Tibial artery (tissue), 4 donors: ENCODE measurements at regions not wholly inside any gene's neighbourhood (a gene's known extent, or its start where the extent isn't known, plus 50 kb on each side); places are given as distances from the start of the nearest gene placed in this dataset.

Experiments
- DNase-seq, 2 donors: peaks; one replicate each; pipeline ENCODE4 v3.0.0-alpha.2; 2019
- H3K27ac ChIP-seq, 2 donors: fragments of 200-600 bp; sonication (generic) in 1 of 2; 1 replicate in 1 of 2; 2 replicates in 1 of 2; pipeline ENCODE4 v1.5.1; 2018 to 2019; ENCODE audit warnings: mild to moderate bottlenecking in 1 of 2
- H3K27me3 ChIP-seq, 2 donors: fragments of 200-600 bp; sonication (generic) in 1 of 2; one replicate each; pipeline versions ENCODE4 v1.5.1 to v1.6.0; 2016 to 2019
- H3K36me3 ChIP-seq, 3 donors: fragments of 200-600 bp; sonication (generic) in 2 of 3; one replicate each; pipeline ENCODE4 v1.5.1; 2016 to 2019; ENCODE audit warnings: mild to moderate bottlenecking in 2 of 3
- H3K4me1 ChIP-seq, 4 donors: fragments of 200-600 bp; sonication (generic) in 2 of 4; 1 replicate in 3 of 4; 2 replicates in 1 of 4; pipeline ENCODE4 v1.5.1; 2016 to 2019
- H3K4me3 ChIP-seq, 2 donors: fragments of 200-600 bp; sonication (generic) in 1 of 2; 1 replicate in 1 of 2; 2 replicates in 1 of 2; pipeline ENCODE4 v1.5.1; 2018 to 2019; ENCODE audit warnings: mild to moderate bottlenecking in 2 of 2
- H3K9me3 ChIP-seq, 3 donors: fragments of 200-600 bp; sonication (generic) in 1 of 3; one replicate each; pipeline ENCODE4 v1.5.1; 2016 to 2019
- CTCF ChIP-seq, 2 experiments: fragments of 200-600 bp in 1 of 2; fragments of 450-650 bp in 1 of 2; IDR thresholded peaks; one replicate each; pipeline ENCODE4 v1.5.1; 2017 to 2019; ENCODE audit warnings: antibody characterized with exemption in 2 of 2, mild to moderate bottlenecking in 1 of 2, moderate library complexity in 1 of 2
- intact Hi-C: fragments of 100-400 bp; cut with DNase I; formaldehyde crosslinking; loops from one replicate; pipeline ENCODE4 v1.15.0; 2023; ENCODE audit warnings: low total_unique reads

- H3K4me3 ChIP-seq: no peak overlapping the region
- no peak for DNase-seq
- H3K36me3 ChIP-seq: no peaks in the 10 kb centered on the region
- no peaks in the 10 kb centered on the region for H3K9me3 ChIP-seq
- H3K27ac ChIP-seq: no peak overlapping the region
- intact Hi-C loops: no loop called here
- no peak for TF ChIP-seq CTCF (IDR thresholded peaks at IDR 0.05)
- H3K4me1 ChIP-seq: peaks cover 0 to 9% (median 1%) of the 10 kb centered on the region in 4 donors
- no peaks in the 10 kb centered on the region for H3K27me3 ChIP-seq
Observed at GRCh38 chr6:140174524-140174923, 800.1 kb upstream of the CITED2 start.

- intact Hi-C loops: no loop called here
- no peak overlapping the region for H3K4me3 ChIP-seq
- no peaks in the 10 kb centered on the region for H3K36me3 ChIP-seq
- no peaks in the 10 kb centered on the region for H3K4me1 ChIP-seq
- no peaks in the 10 kb centered on the region for H3K27me3 ChIP-seq
- no peaks in the 10 kb centered on the region for H3K9me3 ChIP-seq
- no peak for TF ChIP-seq CTCF (IDR thresholded peaks at IDR 0.05)
- no peak overlapping the region for H3K27ac ChIP-seq
- DNase-seq: no peak
Observed at GRCh38 chr6:140168365-140168764, 793.9 kb upstream of the CITED2 start.

- no peak for TF ChIP-seq CTCF (IDR thresholded peaks at IDR 0.05)
- no peak overlapping the region for H3K27ac ChIP-seq
Observed at GRCh38 chr6:140160909-140161308, 786.5 kb upstream of the CITED2 start.

GRCh38 chr6:140160494-140160893, 786.0 kb upstream of the CITED2 start:
- Histone ChIP-seq H3K9me3 (no peaks in the 10 kb centered on the region), H3K27ac (no peak overlapping the region), H3K27me3 (no peaks in the 10 kb centered on the region), H3K4me1 (no peaks in the 10 kb centered on the region), H3K36me3 (no peaks in the 10 kb centered on the region), H3K4me3 (no peak overlapping the region)
- DNase-seq: no peak
- intact Hi-C loops: no loop called here
- no peak for TF ChIP-seq CTCF (IDR thresholded peaks at IDR 0.05)

More at GRCh38 chr6:140160909-140161308, 786.5 kb upstream of the CITED2 start:
- Histone ChIP-seq H3K4me3 (no peak overlapping the region), H3K9me3 (no peaks in the 10 kb centered on the region), H3K36me3 (no peaks in the 10 kb centered on the region), H3K27me3 (no peaks in the 10 kb centered on the region), H3K4me1 (no peaks in the 10 kb centered on the region)
- no peak for DNase-seq
- intact Hi-C loops: no loop called here

- H3K27ac ChIP-seq: no peak overlapping the region
- TF ChIP-seq CTCF (IDR thresholded peaks at IDR 0.05): no peak
- no peaks in the 10 kb centered on the region for H3K27me3 ChIP-seq
- H3K9me3 ChIP-seq: no peaks in the 10 kb centered on the region
- H3K4me3 ChIP-seq: no peak overlapping the region
- no peak for DNase-seq
- no peaks in the 10 kb centered on the region for H3K4me1 ChIP-seq
- intact Hi-C loops: no loop called here
- H3K36me3 ChIP-seq: no peaks in the 10 kb centered on the region
Observed at GRCh38 chr6:140156131-140156530, 781.7 kb upstream of the CITED2 start.

GRCh38 chr6:140155451-140156126, 781.1 kb upstream of the CITED2 start:
- intact Hi-C loops: no loop called here
- no peak overlapping the region for H3K27ac ChIP-seq
- H3K27me3 ChIP-seq: no peaks in the 10 kb centered on the region
- H3K4me1 ChIP-seq: no peaks in the 10 kb centered on the region
- no peaks in the 10 kb centered on the region for H3K36me3 ChIP-seq
- no peaks in the 10 kb centered on the region for H3K9me3 ChIP-seq
- H3K4me3 ChIP-seq: no peak overlapping the region
- DNase-seq: no peak
- TF ChIP-seq CTCF (IDR thresholded peaks at IDR 0.05): no peak
